Thyroid gland (tissue), 4 donors: ENCODE measurements at regions not wholly inside any gene's neighbourhood (a gene's known extent, or its start where the extent isn't known, plus 50 kb on each side); places are given as distances from the start of the nearest gene placed in this dataset.
A peak's percentile ranks its signal among the peaks of the same experiment; 100 is the strongest.

Source experiments
- DNase-seq, 2 donors: peaks; one replicate each; pipeline ENCODE4 v3.0.0-alpha.2; 2019
- H3K27ac ChIP-seq, 3 donors: fragments of 200-600 bp; sonication (generic); 1 replicate in 2 of 3; 2 replicates in 1 of 3; pipeline ENCODE4 v1.5.1; 2016 to 2019; ENCODE audit warnings: mild to moderate bottlenecking in 1 of 3, moderate library complexity in 1 of 3
- H3K27me3 ChIP-seq: fragments of 200-600 bp; sonication (generic); one replicate; pipeline ENCODE4 v1.5.1; 2019
- H3K36me3 ChIP-seq, 2 donors: fragments of 200-600 bp; sonication (generic); one replicate each; pipeline ENCODE4 v1.5.1; 2016 to 2019
- H3K4me1 ChIP-seq, 2 donors: fragments of 200-600 bp; sonication (generic); one replicate each; pipeline ENCODE4 v1.5.1; 2017 to 2019
- H3K4me3 ChIP-seq, 3 donors: fragments of 200-600 bp; sonication (generic); replicated peaks in 1 of 3; 1 replicate in 2 of 3; 2 replicates in 1 of 3; pipeline ENCODE4 v1.5.1; 2016; ENCODE audit warnings: mild to moderate bottlenecking in 1 of 3
- H3K9me3 ChIP-seq: fragments of 200-600 bp; sonication (generic); one replicate; pipeline ENCODE4 v1.5.1; 2017
- POLR2A ChIP-seq, 2 donors: fragments of 450-650 bp; IDR thresholded peaks; one replicate each; pipeline ENCODE4 v1.6.1; 2017; ENCODE audit warnings: antibody characterized with exemption in 2 of 2, mild to moderate bottlenecking in 2 of 2, moderate library complexity in 1 of 2
- WGBS, 2 donors: methylation state at CpG; one replicate each; pipeline ENCODE4 v1.1.5; 2017; 5-methylcytosine and 5-hydroxymethylcytosine counted together
- intact Hi-C: fragments of 100-400 bp; cut with DNase I; formaldehyde crosslinking; loops from one replicate; pipeline ENCODE4 v1.15.1; 2023
- TF ChIP-seq, protein P1 (sequence below), 6 experiments: fragments of 200-600 bp in 3 of 6; fragments of 450-650 bp in 3 of 6; sonication (generic) in 3 of 6; IDR thresholded peaks; one replicate each; pipeline ENCODE4 v1.5.1; 2016 to 2019; ENCODE audit warnings: antibody characterized with exemption in 6 of 6, mild to moderate bottlenecking in 2 of 6, inconsistent platforms in 1 of 6, moderate library complexity in 1 of 6

DNA sequence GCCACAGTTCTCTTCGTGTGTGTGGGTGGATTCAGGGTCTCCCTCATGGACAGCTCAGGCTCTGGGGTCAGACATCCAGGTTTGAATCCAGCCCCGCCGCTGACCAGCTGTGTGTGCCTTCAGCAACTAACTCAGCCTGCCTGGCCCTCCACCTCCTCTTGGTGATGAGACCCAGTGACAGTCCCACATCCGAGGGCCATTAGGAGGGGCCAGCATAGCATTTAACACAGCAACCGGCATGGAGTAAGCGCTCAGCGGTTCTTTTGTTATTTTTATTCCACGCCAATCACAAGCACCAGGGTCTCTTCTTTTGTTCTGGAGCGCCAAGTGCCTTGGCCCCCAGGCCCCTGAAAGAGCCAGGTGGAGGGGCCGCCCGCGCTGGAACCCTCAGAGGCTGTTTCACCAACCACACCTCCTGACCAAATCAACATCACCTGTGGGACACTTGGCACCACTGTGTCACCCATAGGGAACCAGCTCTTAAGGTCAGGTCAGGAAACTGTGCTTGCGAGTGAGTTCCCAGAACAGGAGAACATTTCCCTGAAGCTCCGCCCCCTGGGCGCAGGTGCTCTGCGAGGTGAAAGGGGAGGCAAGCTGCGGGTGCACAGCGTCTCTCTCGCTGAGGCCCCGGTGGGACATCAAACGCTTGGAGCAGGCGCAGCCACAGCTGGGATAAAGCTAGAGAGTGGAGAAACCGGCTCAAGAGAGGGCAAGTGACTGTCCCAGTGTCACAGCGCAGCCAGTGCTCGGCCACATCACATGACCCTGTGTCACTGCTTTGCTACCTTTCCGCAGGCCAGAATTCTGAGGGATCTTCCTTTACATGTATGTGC lies 311.3 kb downstream of the UACA start:
- H3K36me3 ChIP-seq = no peaks in the 10 kb centered on the region
- TF ChIP-seq POLR2A (IDR thresholded peaks at IDR 0.05) = no peak
- TF ChIP-seq, protein P1, sequence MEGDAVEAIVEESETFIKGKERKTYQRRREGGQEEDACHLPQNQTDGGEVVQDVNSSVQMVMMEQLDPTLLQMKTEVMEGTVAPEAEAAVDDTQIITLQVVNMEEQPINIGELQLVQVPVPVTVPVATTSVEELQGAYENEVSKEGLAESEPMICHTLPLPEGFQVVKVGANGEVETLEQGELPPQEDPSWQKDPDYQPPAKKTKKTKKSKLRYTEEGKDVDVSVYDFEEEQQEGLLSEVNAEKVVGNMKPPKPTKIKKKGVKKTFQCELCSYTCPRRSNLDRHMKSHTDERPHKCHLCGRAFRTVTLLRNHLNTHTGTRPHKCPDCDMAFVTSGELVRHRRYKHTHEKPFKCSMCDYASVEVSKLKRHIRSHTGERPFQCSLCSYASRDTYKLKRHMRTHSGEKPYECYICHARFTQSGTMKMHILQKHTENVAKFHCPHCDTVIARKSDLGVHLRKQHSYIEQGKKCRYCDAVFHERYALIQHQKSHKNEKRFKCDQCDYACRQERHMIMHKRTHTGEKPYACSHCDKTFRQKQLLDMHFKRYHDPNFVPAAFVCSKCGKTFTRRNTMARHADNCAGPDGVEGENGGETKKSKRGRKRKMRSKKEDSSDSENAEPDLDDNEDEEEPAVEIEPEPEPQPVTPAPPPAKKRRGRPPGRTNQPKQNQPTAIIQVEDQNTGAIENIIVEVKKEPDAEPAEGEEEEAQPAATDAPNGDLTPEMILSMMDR (IDR thresholded peaks at IDR 0.05) = no peak
- intact Hi-C loops = no loop called here
- H3K4me3 ChIP-seq = no peak overlapping the region
- 64 to 68% methylated on average over 24 to 25 of the region's 26 CpGs for WGBS, 2 donors
- no peaks in the 10 kb centered on the region for H3K4me1 ChIP-seq
- H3K27ac ChIP-seq = no peak overlapping the region
- H3K27me3 ChIP-seq = no peaks in the 10 kb centered on the region
- no peak for DNase-seq
- H3K9me3 ChIP-seq = no peaks in the 10 kb centered on the region

DNA sequence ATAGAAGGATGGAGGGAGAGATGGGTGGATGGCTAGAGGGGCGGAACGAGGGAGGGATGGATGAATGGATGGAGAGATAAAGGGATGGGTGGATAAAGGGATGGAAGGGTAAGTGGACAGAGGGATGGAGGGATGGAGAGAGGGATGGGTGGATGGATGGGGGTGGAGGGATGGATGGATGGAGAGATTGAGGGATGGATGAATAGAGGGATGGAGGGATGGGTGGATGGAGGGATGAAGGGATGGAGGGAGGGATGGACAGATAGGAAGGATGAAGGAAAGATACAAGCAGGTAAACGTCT lies 313.3 kb downstream of the UACA start:
- Histone ChIP-seq H3K4me1 (no peaks in the 10 kb centered on the region), H3K27me3 (no peaks in the 10 kb centered on the region), H3K27ac (no peak overlapping the region), H3K9me3 (no peaks in the 10 kb centered on the region), H3K4me3 (no peak overlapping the region), H3K36me3 (no peaks in the 10 kb centered on the region)
- intact Hi-C loops = no loop called here
- whole genome bisulfite sequencing, 2 donors = 86 to 91% methylated on average over 3 of the region's 3 CpGs
- TF ChIP-seq, protein P1 (IDR thresholded peaks at IDR 0.05) = no peak
- no peak for TF ChIP-seq POLR2A (IDR thresholded peaks at IDR 0.05)
- DNase-seq = no peak

DNA sequence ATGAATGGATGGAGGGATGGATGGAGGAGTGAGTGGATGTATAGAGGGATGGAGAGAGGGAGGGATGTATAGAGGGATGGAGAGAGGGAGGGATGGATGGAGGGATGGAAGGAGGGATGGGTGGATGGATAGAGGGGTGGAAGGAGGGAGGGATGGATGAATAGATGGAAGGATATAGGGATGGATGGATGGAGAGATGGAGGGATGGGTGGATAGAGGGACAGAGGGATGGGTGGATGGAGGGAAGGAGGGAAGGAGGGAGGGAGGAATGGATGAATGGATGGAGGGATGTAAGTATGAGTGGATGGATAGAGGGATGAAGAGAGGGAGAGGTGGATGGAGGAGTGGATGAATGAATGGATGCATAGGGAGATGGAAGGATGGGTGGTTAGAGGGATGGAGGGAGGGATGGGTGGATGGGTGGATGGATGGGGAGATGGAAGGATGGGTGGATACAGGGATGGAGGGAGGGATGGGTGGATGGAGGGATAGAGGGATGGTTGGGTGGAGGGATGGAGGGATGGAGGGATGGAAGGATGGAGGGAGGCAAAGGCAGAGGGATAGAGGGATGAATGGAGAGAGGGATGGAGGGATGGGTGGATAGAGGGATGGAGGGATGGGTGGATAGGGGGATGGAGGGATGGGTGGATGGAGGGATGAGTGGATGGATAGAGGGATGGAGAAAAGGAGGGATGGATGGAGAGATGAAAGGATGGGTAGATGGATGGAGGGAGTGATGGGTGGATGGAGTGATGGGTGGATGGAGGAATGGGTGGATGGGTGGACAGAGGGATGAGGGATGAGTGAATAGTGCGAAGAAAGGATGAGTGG lies 313.8 kb downstream of the UACA start:
- Histone ChIP-seq H3K4me1 (no peaks in the 10 kb centered on the region), H3K9me3 (no peaks in the 10 kb centered on the region), H3K4me3 (no peak overlapping the region), H3K36me3 (no peaks in the 10 kb centered on the region), H3K27ac (no peak overlapping the region), H3K27me3 (no peaks in the 10 kb centered on the region)
- TF ChIP-seq, protein P1 (IDR thresholded peaks at IDR 0.05) = no peak
- TF ChIP-seq POLR2A (IDR thresholded peaks at IDR 0.05) = no peak
- 96 to 98% methylated on average over 1 of the region's 1 CpG for WGBS, 2 donors
- intact Hi-C loops = no loop called here
- no peak for DNase-seq

DNA sequence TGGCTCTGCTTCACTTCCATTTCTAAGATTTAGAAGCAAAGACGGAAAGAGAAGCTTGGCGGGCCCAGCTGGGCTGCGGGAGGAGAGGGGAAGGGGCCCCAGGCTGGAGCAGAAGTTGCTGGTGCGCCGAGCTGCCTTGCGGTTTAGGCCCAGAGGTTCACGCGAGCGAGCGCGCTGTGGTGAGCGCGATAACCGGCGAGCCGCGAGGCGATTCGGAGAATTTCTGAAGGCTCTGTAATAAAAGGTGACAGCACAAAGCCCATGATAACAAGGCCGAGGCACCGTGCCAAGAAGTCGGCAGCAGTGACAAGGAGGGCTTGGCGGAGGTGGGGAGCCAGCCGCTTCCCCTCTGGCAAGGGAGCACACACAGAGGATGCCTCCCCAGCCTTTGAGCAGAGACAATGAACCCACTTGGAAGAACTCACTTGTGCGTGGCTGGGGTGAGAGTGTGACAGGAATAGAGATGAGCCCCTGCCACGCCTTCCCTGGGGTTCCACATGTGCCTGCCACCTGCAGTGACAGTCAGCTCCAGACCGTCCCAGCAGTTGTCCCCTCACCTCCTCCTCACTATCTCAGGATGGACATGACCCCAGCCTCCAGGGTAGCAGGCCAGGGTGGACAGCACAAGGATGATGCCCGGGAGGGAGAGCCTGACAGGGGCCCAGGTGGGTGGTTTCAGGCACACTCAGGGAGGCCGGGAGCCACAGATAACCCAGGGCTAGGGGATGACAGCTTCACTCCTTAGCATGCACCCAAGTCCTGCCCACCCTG lies 315.2 kb downstream of the UACA start:
- H3K27me3 ChIP-seq = no peaks in the 10 kb centered on the region
- no peak overlapping the region for H3K27ac ChIP-seq
- no peaks in the 10 kb centered on the region for H3K9me3 ChIP-seq
- 54 to 55% methylated on average over 27 to 28 of the region's 29 CpGs for WGBS, 2 donors
- no peaks in the 10 kb centered on the region for H3K4me1 ChIP-seq
- H3K36me3 ChIP-seq = no peaks in the 10 kb centered on the region
- peak; percentile 23 to 25 for DNase-seq
- TF ChIP-seq, protein P1 (IDR thresholded peaks at IDR 0.05) = no peak
- TF ChIP-seq POLR2A (IDR thresholded peaks at IDR 0.05) = no peak
- intact Hi-C loops = no loop called here
- H3K4me3 ChIP-seq = no peak overlapping the region
